OCI-LY3 (cell line): ENCODE measurements at regions not wholly inside any gene's neighbourhood (a gene's known extent, or its start where the extent isn't known, plus 50 kb on each side); places are given as distances from the start of the nearest gene placed in this dataset.

Experiments
- EZH2phosphoT487 ChIP-seq: fragments of 200-600 bp; shearing (Covaris generic); IDR thresholded peaks from 2 replicates; pipeline ENCODE4 v1.6.1; 2018; ENCODE audit warnings: antibody characterized with exemption, mixed run types, low read depth
- TF ChIP-seq, protein P1 (sequence below): fragments of 200-600, 300-600 bp; sonication (generic); IDR thresholded peaks from 2 replicates; pipeline ENCODE4 v1.5.1; 2014; ENCODE audit warnings: antibody characterized with exemption, low read length, low read depth

DNA sequence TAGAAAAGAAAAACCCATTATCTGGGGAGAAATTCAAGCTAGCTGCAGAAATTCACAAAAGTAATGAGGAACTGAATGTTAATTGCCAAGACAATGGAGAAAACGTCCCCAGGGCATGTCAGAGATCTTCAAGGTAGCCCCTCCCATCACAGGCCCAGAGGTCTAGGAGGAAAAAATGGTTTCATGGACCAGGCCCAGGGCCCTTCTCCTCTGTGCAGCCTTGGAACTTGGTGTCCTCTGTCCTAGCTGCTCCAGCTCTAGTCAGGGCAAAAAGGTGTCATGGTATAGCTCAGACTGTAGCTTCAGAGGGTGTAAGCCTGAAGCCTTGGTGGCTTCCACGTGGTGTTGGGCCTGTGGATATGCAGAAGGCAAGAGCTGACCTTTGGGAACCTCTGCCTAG, 411.8 kb downstream of the ADRA2A start:
- TF ChIP-seq, protein P1, sequence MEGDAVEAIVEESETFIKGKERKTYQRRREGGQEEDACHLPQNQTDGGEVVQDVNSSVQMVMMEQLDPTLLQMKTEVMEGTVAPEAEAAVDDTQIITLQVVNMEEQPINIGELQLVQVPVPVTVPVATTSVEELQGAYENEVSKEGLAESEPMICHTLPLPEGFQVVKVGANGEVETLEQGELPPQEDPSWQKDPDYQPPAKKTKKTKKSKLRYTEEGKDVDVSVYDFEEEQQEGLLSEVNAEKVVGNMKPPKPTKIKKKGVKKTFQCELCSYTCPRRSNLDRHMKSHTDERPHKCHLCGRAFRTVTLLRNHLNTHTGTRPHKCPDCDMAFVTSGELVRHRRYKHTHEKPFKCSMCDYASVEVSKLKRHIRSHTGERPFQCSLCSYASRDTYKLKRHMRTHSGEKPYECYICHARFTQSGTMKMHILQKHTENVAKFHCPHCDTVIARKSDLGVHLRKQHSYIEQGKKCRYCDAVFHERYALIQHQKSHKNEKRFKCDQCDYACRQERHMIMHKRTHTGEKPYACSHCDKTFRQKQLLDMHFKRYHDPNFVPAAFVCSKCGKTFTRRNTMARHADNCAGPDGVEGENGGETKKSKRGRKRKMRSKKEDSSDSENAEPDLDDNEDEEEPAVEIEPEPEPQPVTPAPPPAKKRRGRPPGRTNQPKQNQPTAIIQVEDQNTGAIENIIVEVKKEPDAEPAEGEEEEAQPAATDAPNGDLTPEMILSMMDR, result no peak
- TF ChIP-seq EZH2phosphoT487, result no peak
